BE2C (cell line): ENCODE measurements at regions not wholly inside any gene's neighbourhood (a gene's known extent, or its start where the extent isn't known, plus 50 kb on each side); places are given as distances from the start of the nearest gene placed in this dataset.

ENCODE experiments used
- DNase-seq: peaks from one replicate; pipeline ENCODE4 v3.0.0-alpha.2; 2020
- H3K27me3 ChIP-seq: fragments of 250-450 bp; sonication (Bioruptor Pico); 2 replicates; pipeline ENCODE4 v1.5.1; 2020; ENCODE audit warnings: mild to moderate bottlenecking
- H3K36me3 ChIP-seq: fragments of 250-450 bp; sonication (Bioruptor Pico); 2 replicates; pipeline ENCODE4 v1.5.1; 2020; ENCODE audit warnings: mild to moderate bottlenecking
- H3K4me1 ChIP-seq: fragments of 250-450 bp; sonication (Bioruptor Pico); 2 replicates; pipeline ENCODE4 v1.5.1; 2020
- H3K4me3 ChIP-seq: 2 replicates; pipeline ENCODE4 v1.5.1; 2011; ENCODE audit warnings: low read depth, low read length
- H3K9me3 ChIP-seq: fragments of 250-450 bp; sonication (Bioruptor Pico); 2 replicates; pipeline ENCODE4 v1.5.1; 2020
- TF ChIP-seq, protein P1 (sequence below): IDR thresholded peaks from 2 replicates; pipeline ENCODE4 v1.5.1; 2012; ENCODE audit warnings: mild to moderate bottlenecking, low read depth, low read length

DNA sequence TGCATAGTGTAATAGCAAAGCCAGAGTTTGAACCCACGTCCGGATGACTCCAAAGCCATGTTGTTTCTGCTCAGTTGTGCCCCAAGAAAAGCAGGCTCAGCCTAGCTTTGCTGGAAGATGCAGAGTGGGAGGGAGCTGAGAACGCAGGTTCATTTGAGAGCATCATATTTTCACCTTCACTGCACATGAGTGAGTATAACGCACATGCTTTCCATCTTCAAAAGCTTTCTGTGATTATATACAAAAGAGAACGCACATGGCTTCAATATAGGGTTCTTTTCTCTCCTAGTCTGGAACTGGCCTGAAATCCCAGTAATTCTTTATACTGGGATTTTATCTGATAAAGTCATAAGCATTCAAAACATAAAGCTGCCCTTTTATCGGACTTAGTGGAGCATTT lies 385.5 kb upstream of the CADM1 start:
- DNase-seq = no peak
- Histone ChIP-seq H3K4me1 (peaks cover 12% of the 10 kb centered on the region), H3K4me3 (no peak overlapping the region), H3K36me3 (no peaks in the 10 kb centered on the region), H3K9me3 (no peaks in the 10 kb centered on the region), H3K27me3 (no peaks in the 10 kb centered on the region)
- TF ChIP-seq, protein P1, sequence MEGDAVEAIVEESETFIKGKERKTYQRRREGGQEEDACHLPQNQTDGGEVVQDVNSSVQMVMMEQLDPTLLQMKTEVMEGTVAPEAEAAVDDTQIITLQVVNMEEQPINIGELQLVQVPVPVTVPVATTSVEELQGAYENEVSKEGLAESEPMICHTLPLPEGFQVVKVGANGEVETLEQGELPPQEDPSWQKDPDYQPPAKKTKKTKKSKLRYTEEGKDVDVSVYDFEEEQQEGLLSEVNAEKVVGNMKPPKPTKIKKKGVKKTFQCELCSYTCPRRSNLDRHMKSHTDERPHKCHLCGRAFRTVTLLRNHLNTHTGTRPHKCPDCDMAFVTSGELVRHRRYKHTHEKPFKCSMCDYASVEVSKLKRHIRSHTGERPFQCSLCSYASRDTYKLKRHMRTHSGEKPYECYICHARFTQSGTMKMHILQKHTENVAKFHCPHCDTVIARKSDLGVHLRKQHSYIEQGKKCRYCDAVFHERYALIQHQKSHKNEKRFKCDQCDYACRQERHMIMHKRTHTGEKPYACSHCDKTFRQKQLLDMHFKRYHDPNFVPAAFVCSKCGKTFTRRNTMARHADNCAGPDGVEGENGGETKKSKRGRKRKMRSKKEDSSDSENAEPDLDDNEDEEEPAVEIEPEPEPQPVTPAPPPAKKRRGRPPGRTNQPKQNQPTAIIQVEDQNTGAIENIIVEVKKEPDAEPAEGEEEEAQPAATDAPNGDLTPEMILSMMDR = no peak

GRCh38 chr11:115887727-115888126 lies 383.5 kb upstream of the CADM1 start:
- no peaks in the 10 kb centered on the region for H3K9me3 ChIP-seq
- DNase-seq = no peak
- TF ChIP-seq, protein P1 = no peak
- H3K4me1 ChIP-seq = no peaks in the 10 kb centered on the region
- no peak overlapping the region for H3K4me3 ChIP-seq
- H3K27me3 ChIP-seq = no peaks in the 10 kb centered on the region
- no peaks in the 10 kb centered on the region for H3K36me3 ChIP-seq

DNA sequence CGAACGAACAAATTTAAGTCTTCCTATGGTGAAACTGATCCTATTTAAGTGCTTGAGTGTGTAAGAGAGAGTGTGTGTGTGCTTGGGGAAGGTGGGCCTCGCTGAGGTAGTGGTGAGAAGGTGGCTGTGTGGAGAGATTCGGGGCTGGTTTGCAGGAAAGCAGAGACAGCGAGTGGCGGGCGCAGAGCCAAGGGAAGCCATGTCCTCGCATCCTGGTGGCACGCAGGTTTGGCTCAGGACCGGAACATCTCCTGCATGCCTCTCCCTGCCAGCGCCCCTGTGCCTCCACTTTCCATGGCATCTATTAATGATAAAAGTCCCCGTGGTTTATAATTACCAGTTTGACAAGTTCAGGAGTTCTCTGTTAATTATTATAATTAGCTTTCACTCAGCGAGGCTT lies 383.1 kb upstream of the CADM1 start:
- TF ChIP-seq, protein P1 = no peak
- no peaks in the 10 kb centered on the region for H3K36me3 ChIP-seq
- H3K4me3 ChIP-seq = no peak overlapping the region
- no peak for DNase-seq
- H3K4me1 ChIP-seq = no peaks in the 10 kb centered on the region
- no peaks in the 10 kb centered on the region for H3K9me3 ChIP-seq
- no peaks in the 10 kb centered on the region for H3K27me3 ChIP-seq

DNA sequence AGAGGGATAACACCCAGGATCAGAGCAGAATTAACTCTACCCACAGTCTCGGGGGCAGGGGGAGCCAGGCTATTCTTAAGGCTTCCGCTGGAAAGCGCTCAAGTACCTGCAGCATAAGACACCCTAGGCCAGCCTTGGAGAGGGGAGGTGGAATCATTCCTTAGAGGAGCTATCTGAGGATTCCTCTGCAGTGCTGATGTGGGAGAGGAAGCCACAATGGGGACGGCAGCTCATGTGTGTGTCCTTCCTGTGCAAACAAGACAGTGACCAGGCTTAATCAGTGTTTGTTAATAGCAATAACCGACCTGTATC lies 382.2 kb upstream of the CADM1 start:
- Histone ChIP-seq H3K27me3 (no peaks in the 10 kb centered on the region), H3K9me3 (no peaks in the 10 kb centered on the region), H3K4me1 (no peaks in the 10 kb centered on the region), H3K36me3 (no peaks in the 10 kb centered on the region), H3K4me3 (no peak overlapping the region)
- TF ChIP-seq, protein P1 = no peak
- no peak for DNase-seq

DNA sequence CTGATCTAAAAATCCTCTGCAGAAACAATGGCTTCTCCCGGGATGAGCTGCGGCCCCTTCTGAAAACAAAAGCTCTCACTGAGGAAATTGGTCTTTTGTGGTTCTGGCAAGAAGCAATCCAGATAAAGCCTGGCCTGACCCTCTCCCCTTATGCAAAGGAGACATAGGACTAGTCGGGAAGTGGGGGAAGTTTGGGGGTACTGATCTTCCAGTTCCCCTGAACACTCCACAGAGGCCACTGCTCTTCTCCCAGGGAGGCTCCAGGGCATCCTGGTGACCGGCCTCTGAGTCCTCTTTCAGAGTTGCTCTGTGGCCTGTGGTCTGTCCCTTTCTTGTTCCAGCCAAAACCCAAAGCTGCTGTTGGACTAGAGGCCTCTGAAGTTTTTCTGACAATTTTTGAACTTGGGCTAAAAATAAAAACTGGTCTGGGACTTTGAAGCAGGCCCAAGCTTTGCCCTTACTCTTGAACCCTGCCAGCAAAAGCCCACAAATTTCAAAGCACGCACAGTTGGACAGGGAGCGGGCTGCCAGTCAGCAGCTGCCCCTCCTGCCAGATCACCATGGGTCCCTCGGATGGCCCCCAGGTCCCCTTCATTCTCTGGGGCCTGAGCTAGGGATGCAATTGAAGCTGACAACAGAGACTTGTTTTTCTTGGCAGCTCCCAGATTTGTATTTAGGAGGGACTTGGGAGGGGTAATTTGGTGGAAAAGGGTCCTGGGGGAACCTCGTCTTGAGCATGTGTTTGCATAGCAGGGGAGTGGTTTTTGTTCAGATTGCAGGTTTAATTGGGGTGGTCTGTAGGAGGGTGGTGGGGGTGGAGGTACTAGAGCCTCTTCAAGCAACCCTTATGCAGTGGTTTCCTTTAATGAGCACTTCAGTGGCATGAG lies 381.6 kb upstream of the CADM1 start:
- Histone ChIP-seq H3K36me3 (no peaks in the 10 kb centered on the region), H3K9me3 (0 out of 2 replicates have a peak, but pooled peaks cover 2% of the 10 kb centered on the region), H3K4me3 (no peak overlapping the region), H3K27me3 (no peaks in the 10 kb centered on the region), H3K4me1 (no peaks in the 10 kb centered on the region)
- TF ChIP-seq, protein P1 = no peak
- DNase-seq = no peak

GRCh38 chr11:115884800-115885534 lies 380.8 kb upstream of the CADM1 start:
- Histone ChIP-seq H3K36me3 (no peaks in the 10 kb centered on the region), H3K9me3 (0 out of 2 replicates have a peak, but pooled peaks cover 4% of the 10 kb centered on the region), H3K4me3 (no peak overlapping the region), H3K4me1 (no peaks in the 10 kb centered on the region), H3K27me3 (no peaks in the 10 kb centered on the region)
- TF ChIP-seq, protein P1 = no peak
- DNase-seq = no peak
